Spinal cord (tissue), 9 donors: ENCODE measurements at regions not wholly inside any gene's neighbourhood (a gene's known extent, or its start where the extent isn't known, plus 50 kb on each side); places are given as distances from the start of the nearest gene placed in this dataset.

Experiments
- DNase-seq, 6 donors: peaks; one replicate each; pipeline versions ENCODE4 v3.0.0 to v3.0.0-alpha.2; 2013 to 2015; ENCODE audit warnings: low spot score in 6 of 6, low read depth in 4 of 6
- H3K27ac ChIP-seq: one replicate; pipeline ENCODE4 v1.5.1; 2013; ENCODE audit warnings: low read depth, low read length, control low read depth
- H3K27me3 ChIP-seq: one replicate; pipeline ENCODE4 v1.6.1; 2013; ENCODE audit warnings: low read length; ENCODE audit not compliant: control insufficient read depth, insufficient read depth
- H3K36me3 ChIP-seq: one replicate; pipeline ENCODE4 v1.6.1; 2013; ENCODE audit warnings: low read length; ENCODE audit not compliant: control insufficient read depth, insufficient read depth
- H3K4me1 ChIP-seq: one replicate; pipeline ENCODE4 v1.6.1; 2013; ENCODE audit warnings: low read length; ENCODE audit not compliant: control insufficient read depth, insufficient read depth
- H3K4me3 ChIP-seq: one replicate; pipeline ENCODE4 v1.5.1; 2013; ENCODE audit warnings: low read depth, low read length, control low read depth
- H3K9me3 ChIP-seq: one replicate; pipeline ENCODE4 v1.6.1; 2013; ENCODE audit warnings: low read length; ENCODE audit not compliant: control insufficient read depth, insufficient read depth
- WGBS: methylation state at CpG from one replicate; pipeline ENCODE4 v1.1.5; 2013; ENCODE audit warnings: missing lambda C conversion rate; ENCODE audit not compliant: insufficient coverage; 5-methylcytosine and 5-hydroxymethylcytosine counted together
- donor health status: healthy.

DNA sequence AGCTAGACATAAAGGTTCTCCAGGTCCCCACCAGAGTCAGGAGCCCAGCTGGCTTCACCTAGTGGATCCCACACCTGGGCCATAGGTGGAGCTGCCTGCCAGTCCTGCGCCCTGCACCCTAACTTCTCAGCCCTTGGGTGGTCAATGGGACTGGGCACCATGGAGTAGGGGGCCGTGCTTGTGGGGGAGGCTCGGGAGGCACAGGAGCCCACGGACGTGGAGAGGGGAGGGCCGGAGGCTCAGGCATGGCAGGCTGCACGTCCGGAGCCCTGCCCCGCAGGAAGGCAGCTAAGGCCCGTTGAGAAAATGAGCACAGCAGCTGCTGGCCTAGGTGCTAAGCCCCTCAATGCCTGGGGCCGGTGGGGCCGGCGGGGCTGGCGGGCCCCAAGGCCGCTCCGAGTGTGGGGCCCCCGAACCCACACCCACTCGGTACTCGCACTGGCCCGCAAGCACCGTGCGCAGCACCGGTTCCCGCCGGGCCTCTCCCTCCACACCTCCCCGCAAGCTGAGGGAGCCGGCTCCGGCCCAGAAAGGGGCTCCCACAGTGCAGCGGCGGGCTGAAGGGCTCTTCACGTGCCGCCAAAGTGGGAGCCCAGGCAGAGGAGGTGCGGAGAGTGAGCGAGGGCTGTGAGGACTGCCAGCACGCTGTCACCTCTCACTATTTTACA is 291.1 kb downstream of the KLHL4 start:
- Histone ChIP-seq H3K4me1 (no peaks in the 10 kb centered on the region), H3K27me3 (no peaks in the 10 kb centered on the region), H3K9me3 (no peaks in the 10 kb centered on the region), H3K36me3 (no peaks in the 10 kb centered on the region), H3K27ac (no peak overlapping the region), H3K4me3 (no peak overlapping the region)
- DNase-seq, result no peak
- 91% methylated on average over 26 of the region's 35 CpGs for WGBS

DNA sequence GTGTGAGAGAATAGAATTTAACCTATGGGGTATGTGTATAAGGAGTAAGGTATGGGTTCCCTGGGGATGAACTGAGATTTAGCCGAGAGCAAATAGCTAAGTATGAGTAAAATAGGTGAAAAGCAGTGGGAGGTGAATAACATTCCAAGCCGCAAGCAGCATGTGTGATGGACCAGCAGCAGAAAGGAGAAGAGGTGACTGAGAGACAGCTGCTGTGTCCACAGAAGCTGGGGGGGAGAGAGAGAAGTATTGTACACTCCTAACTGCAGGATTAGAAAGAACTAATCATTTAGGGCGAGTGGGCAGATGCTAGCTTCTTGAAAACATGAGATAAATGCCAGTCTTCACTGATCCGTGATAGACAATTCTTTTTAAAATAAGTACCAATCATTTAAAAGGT is 296.0 kb downstream of the KLHL4 start:
- Histone ChIP-seq H3K9me3 (no peaks in the 10 kb centered on the region), H3K4me1 (no peaks in the 10 kb centered on the region), H3K27me3 (no peaks in the 10 kb centered on the region), H3K36me3 (no peaks in the 10 kb centered on the region), H3K27ac (no peak overlapping the region), H3K4me3 (no peak overlapping the region)
- WGBS, result 80% methylated on average over 2 of the region's 4 CpGs
- no peak for DNase-seq

DNA sequence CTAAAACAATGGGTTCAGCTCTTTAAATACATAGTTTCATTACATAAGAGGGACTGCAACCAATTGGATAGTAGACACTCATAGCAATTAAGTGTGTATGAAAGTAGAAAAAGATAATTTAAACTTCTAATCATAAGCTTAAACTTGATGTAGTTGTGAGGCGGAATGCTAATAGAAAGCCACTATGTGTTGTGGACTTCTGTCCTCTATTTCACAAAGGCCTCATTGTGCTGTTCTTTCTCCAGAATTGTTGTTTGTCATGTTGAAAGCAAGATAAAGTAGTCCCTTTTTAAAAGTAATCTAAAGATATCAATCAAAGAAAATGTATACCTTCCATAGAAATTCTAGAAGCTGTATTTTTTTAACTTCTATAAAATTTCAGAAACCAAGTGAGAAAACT is 329.4 kb downstream of the KLHL4 start:
- Histone ChIP-seq H3K36me3 (no peaks in the 10 kb centered on the region), H3K4me3 (no peak overlapping the region), H3K27ac (no peak overlapping the region), H3K9me3 (no peaks in the 10 kb centered on the region), H3K27me3 (no peaks in the 10 kb centered on the region), H3K4me1 (no peaks in the 10 kb centered on the region)
- WGBS, result no CpG with 5 or more reads among the region's 1 CpG
- DNase-seq, result no peak

DNA sequence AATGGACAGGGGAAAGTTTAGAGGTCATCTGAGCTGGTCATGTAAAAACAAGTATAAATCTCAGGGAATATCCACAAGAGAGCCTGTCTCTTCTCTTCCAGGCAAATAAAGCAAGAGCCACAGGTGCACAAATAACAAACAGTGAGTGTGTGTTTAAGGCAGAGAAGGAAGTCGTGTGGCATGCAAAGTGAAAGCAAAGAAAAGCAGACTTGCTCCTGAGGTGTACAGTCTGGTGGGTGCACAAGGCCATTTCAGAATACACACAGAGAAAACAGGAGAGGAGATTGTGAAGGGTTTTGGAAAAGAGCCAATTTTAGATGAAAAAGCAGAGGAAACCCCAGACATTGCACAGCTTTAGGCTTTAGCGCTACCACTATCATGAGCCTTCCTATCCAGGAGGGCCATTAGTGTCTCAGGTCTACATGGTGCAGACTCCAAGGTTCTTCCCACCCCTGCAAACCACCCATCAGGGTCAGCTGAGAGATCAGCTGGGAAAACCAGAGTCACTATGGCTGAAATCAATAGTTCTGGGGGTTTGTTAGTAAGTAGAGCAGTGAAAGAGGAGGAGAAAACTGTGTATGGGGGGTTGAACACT is 355.8 kb downstream of the KLHL4 start:
- H3K36me3 ChIP-seq, result no peaks in the 10 kb centered on the region
- H3K4me3 ChIP-seq, result no peak overlapping the region
- no peak overlapping the region for H3K27ac ChIP-seq
- no peak for DNase-seq
- no peaks in the 10 kb centered on the region for H3K4me1 ChIP-seq
- 42% methylated on average over 2 of the region's 2 CpGs for WGBS
- H3K9me3 ChIP-seq, result no peaks in the 10 kb centered on the region
- no peaks in the 10 kb centered on the region for H3K27me3 ChIP-seq

DNA sequence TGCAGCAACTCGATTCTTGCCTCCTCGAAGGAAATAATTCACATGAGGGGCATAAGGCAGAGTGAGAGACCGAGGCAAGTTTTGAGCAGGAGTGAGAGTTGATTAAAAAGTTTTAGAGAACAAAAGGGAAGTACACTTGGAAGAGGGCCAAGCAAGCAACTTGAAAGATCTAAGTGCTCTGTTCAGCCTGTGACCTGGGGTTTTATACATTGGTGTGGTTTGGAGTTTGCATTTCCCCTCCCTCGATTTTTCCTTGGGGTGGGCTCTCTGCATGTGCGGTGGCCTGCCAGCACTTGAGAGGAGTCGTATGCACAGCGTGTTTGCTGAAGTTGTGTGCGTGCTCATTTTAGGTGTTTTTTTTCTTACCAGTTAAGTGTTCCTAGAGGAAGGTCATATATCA is 356.4 kb downstream of the KLHL4 start:
- Histone ChIP-seq H3K27ac (no peak overlapping the region), H3K4me1 (no peaks in the 10 kb centered on the region), H3K36me3 (no peaks in the 10 kb centered on the region), H3K27me3 (no peaks in the 10 kb centered on the region), H3K9me3 (no peaks in the 10 kb centered on the region), H3K4me3 (no peak overlapping the region)
- WGBS, result 59% methylated on average over 6 of the region's 8 CpGs
- DNase-seq, result peak in 1 of 6 donors; percentile 1

DNA sequence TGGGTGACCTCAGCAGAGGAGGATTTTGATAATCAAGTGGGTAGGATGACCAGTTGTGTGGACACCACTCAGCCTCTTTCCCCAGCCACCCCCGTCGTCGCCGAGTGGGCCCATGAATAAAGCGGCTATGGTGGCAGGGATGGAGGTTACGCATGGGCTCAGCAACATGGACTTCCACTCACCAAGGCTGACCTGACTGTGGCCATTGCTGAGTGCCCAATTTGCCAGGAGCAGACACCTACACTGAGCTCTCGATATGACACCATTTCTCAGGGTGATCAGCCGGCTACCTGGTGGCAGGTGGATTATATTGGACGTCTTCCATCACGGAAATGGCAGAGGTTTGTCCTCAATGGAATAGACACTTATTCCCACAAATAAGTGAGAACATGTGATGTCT is 361.3 kb downstream of the KLHL4 start:
- no peaks in the 10 kb centered on the region for H3K27me3 ChIP-seq
- H3K9me3 ChIP-seq, result no peaks in the 10 kb centered on the region
- no peak overlapping the region for H3K27ac ChIP-seq
- H3K4me3 ChIP-seq, result no peak overlapping the region
- H3K4me1 ChIP-seq, result no peaks in the 10 kb centered on the region
- no peaks in the 10 kb centered on the region for H3K36me3 ChIP-seq
- no peak for DNase-seq
- WGBS, result 98% methylated on average over 4 of the region's 10 CpGs

DNA sequence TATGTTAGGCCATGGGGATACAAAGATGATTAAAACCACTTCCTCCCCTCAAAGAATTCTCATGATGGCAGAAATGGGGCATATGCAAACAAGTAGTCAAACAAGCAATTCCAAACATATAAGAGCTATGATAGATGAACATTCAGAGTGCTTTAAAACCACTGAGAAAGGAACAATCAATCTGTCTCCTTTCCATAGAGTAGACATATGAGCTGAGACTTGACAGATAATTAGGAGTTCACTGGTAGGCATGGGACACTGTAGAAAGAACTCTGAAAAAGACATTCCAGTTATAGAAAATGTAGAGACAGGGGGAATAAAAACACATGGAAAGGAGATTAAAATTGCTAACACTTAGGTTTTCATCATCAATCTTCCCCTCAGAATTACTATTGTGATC is 372.8 kb downstream of the KLHL4 start:
- no peak for DNase-seq
- H3K9me3 ChIP-seq, result no peaks in the 10 kb centered on the region
- H3K36me3 ChIP-seq, result no peaks in the 10 kb centered on the region
- H3K27me3 ChIP-seq, result no peaks in the 10 kb centered on the region
- H3K4me3 ChIP-seq, result no peak overlapping the region
- no peak overlapping the region for H3K27ac ChIP-seq
- H3K4me1 ChIP-seq, result no peaks in the 10 kb centered on the region

DNA sequence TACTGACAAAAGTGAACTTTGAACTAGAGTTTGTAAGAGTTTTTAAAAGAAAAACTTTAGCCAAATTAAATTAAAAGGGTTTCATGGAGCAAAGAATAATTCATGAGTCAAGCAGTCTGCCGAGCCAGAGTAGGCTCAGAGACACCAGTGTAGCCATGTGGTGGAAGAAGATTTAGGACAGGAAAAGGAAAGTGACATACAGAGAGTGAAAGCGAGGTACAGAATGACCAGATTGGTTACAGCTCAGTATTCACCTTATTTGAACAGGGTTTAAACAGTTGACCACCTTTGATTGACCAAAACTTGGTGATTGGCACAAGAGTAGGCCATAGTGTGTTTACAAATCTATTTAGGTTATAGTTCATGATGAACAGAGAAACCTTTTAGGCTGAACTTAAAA is 377.8 kb downstream of the KLHL4 start:
- Histone ChIP-seq H3K27ac (no peak overlapping the region), H3K4me3 (no peak overlapping the region), H3K36me3 (no peaks in the 10 kb centered on the region), H3K4me1 (no peaks in the 10 kb centered on the region), H3K27me3 (no peaks in the 10 kb centered on the region), H3K9me3 (no peaks in the 10 kb centered on the region)
- WGBS, result 60% methylated on average over 2 of the region's 2 CpGs
- no peak for DNase-seq

DNA sequence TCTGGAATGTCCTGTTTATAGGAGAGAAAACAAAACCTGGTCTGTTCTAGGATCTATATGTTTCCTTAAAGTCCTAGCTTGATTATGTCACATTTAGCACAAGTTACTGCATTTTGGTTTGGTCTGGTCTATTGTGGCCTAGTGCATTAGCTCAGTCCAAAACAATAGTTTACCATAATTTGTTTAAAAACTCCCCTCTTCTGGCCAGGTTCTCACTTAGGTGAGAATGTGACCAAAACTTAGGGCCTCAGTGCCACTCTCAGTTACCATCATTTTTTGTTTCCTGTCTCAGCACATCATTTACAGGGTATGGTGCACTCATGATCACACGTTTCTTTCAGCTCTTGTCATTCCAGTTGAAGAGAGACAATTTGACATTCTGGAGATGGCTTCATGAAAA is 378.5 kb downstream of the KLHL4 start:
- Histone ChIP-seq H3K27me3 (no peaks in the 10 kb centered on the region), H3K4me3 (no peak overlapping the region), H3K36me3 (no peaks in the 10 kb centered on the region), H3K9me3 (no peaks in the 10 kb centered on the region), H3K27ac (no peak overlapping the region), H3K4me1 (no peaks in the 10 kb centered on the region)
- DNase-seq, result no peak
- WGBS, result no CpG with 5 or more reads among the region's 1 CpG

DNA sequence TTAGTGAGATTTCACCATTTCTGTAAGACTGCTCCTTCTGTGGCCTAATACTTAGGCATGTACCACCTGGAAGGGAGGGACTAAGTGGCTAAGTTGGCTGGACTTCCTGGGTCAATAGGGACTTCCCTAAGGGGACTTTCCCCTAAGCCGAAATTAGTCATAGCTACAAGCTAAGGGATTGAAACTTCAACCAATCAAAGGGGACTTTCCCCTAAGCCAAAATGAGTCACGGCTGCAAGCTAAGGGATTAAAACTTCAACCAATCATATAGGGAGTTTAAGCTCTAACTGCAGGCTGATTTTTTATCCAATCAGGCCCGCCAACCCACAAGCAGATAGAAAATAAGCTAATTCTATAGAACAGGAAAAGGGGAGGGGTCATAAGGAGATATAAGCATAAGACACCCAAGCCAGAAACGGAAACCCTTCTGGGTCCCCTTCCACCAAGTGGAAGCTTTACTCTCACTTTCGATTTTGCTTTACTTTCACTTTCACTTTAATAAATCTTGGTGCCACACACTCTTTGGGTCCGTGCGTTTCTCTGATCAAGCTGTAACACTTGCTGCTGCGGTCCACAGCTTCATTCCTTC is 382.8 kb downstream of the KLHL4 start:
- no peaks in the 10 kb centered on the region for H3K4me1 ChIP-seq
- H3K4me3 ChIP-seq, result no peak overlapping the region
- 79% methylated on average over 4 of the region's 8 CpGs for WGBS
- peaks cover 3% of the 10 kb centered on the region for H3K27me3 ChIP-seq
- no peaks in the 10 kb centered on the region for H3K36me3 ChIP-seq
- H3K9me3 ChIP-seq, result no peaks in the 10 kb centered on the region
- DNase-seq, result no peak
- H3K27ac ChIP-seq, result no peak overlapping the region
